K562 (cell line): ENCODE measurements at regions not wholly inside any gene's neighbourhood (a gene's known extent, or its start where the extent isn't known, plus 50 kb on each side); places are given as distances from the start of the nearest gene placed in this dataset.

Source experiments
- ATAC-seq: fragments of 200-7000 bp; cut with Tn5 transposase; 3 replicates; pipeline ENCODE4 v1.9.1; 2020; ENCODE audit warnings: moderate library complexity
- BruUV-seq: library from RNA; stranded (reverse); fragments of 400-500 nt; replicated peaks from 2 replicates; lab custom pipeline; 2021; lab: Mats Ljungman, UMichigan
- CTCF ChIA-PET: fragments of 300-600 bp; formaldehyde crosslinking; extraction: SDS; loops from one replicate; lab custom pipeline; 2021; ENCODE audit warnings: low intra/inter-chr PET ratio; lab: Yijun Ruan, JAX
- POLR2A ChIA-PET: fragments of 300-600, 350-650 bp; sonication (Branson Sonifier 250); formaldehyde crosslinking; extraction: SDS; loops from one replicate; lab custom pipeline; 2021; ENCODE audit warnings: antibody characterized with exemption, inconsistent platforms; lab: Yijun Ruan, JAX
- DNase-seq, 4 experiments: peaks; one replicate each; pipeline versions ENCODE4 v3.0.0 to v3.0.0-alpha.2; 2011 to 2018; ENCODE audit warnings: low spot score in 3 of 4, mixed read lengths in 3 of 4; ENCODE audit errors: extremely low read depth in 1 of 4
- FAIRE-seq: peaks from 2 replicates; lab custom pipeline; 2011; peaks lifted over from hg19 to GRCh38; lab: Jason Lieb, UNC
- H2AFZ ChIP-seq: 2 replicates; pipeline ENCODE4 v1.6.0; 2011; ENCODE audit warnings: low read depth, low read length, control low read depth, inconsistent platforms
- H3K27ac ChIP-seq: fragments of 200-600 bp; 3 replicates; pipeline ENCODE4 v1.8.0; 2011; ENCODE audit warnings: low read depth, mild to moderate bottlenecking, control low read depth, inconsistent platforms, low read length, moderate library complexity, mixed read lengths; ENCODE audit errors: extremely low read depth
- H3K27me3 ChIP-seq, 2 experiments: fragments of 300-600 bp in 1 of 2; 2 replicates in 1 of 2; 3 replicates in 1 of 2; pipeline versions ENCODE4 v1.6.0 to v1.8.0; 2011; ENCODE audit warnings: inconsistent platforms in 2 of 2, low read length in 2 of 2, mild to moderate bottlenecking in 1 of 2, mixed read lengths in 1 of 2, moderate library complexity in 1 of 2; ENCODE audit not compliant: control insufficient read depth in 2 of 2, insufficient read depth in 2 of 2
- H3K36me3 ChIP-seq: fragments of 300-600 bp; 3 replicates; pipeline ENCODE4 v1.8.0; 2011; ENCODE audit warnings: mild to moderate bottlenecking, low read length, inconsistent platforms; ENCODE audit not compliant: control insufficient read depth, insufficient read depth
- H3K4me1 ChIP-seq, 2 experiments: fragments of 200-600 bp in 1 of 2; replicated peaks in 1 of 2; 2 replicates in 1 of 2; 3 replicates in 1 of 2; pipeline versions ENCODE4 v1.5.1 to v1.8.0; 2011; ENCODE audit warnings: inconsistent platforms in 2 of 2, low read length in 2 of 2, mild to moderate bottlenecking in 1 of 2, mixed read lengths in 1 of 2, moderate library complexity in 1 of 2; ENCODE audit not compliant: control insufficient read depth in 2 of 2, insufficient read depth in 2 of 2
- H3K4me2 ChIP-seq: 2 replicates; pipeline ENCODE4 v1.6.1; 2011; ENCODE audit warnings: low read length, control low read depth, inconsistent platforms, mixed read lengths; ENCODE audit not compliant: insufficient read depth
- H3K4me3 ChIP-seq: fragments of 200-600 bp; sonication (generic), shearing (Covaris generic); 2 replicates; pipeline ENCODE4 v1.5.1; 2016; ENCODE audit warnings: control low read depth, inconsistent platforms
- H3K79me2 ChIP-seq: fragments of 200-600 bp; 3 replicates; pipeline ENCODE4 v1.8.0; 2011; ENCODE audit warnings: low read length, inconsistent platforms; ENCODE audit not compliant: control insufficient read depth, insufficient read depth
- H3K9ac ChIP-seq, 2 experiments: 2 replicates each; pipeline versions ENCODE4 v1.6.0 to v1.6.1; 2011; ENCODE audit warnings: low read depth in 2 of 2, low read length in 2 of 2, control low read depth in 1 of 2, inconsistent platforms in 1 of 2, mild to moderate bottlenecking in 1 of 2, mixed read lengths in 1 of 2; ENCODE audit not compliant: insufficient read depth in 1 of 2
- H3K9me1 ChIP-seq: one replicate; pipeline ENCODE4 v1.6.0; 2011; ENCODE audit warnings: inconsistent platforms, mild to moderate bottlenecking, low read length, moderate library complexity; ENCODE audit not compliant: control insufficient read depth, insufficient read depth
- H3K9me3 ChIP-seq: replicated peaks from 2 replicates; pipeline ENCODE4 v1.5.1; 2011; ENCODE audit warnings: low read depth, low read length, inconsistent platforms; ENCODE audit not compliant: control insufficient read depth, insufficient read depth
- H4K20me1 ChIP-seq: replicated peaks from 2 replicates; pipeline ENCODE4 v1.6.1; 2011; ENCODE audit warnings: low read length, inconsistent platforms, mixed read lengths; ENCODE audit not compliant: control insufficient read depth, insufficient read depth
- CBX5 ChIP-seq: IDR thresholded peaks from 2 replicates; pipeline ENCODE4 v1.6.1; 2014; ENCODE audit warnings: low read depth, borderline replicate concordance
- DIDO1 ChIP-seq: fragments of 450-650 bp; IDR thresholded peaks from 2 replicates; pipeline ENCODE4 v1.6.1; 2016; ENCODE audit warnings: low read depth, missing biosample characterization, missing genetic modification characterization
- GMEB1 ChIP-seq: fragments of 250-450 bp; sonication (Bioruptor Pico); IDR thresholded peaks from 2 replicates; pipeline ENCODE4 v1.4.0; 2020; ENCODE audit warnings: mild to moderate bottlenecking
- RNF219 ChIP-seq: fragments of 250-450 bp; sonication (Bioruptor Pico); IDR thresholded peaks from 2 replicates; pipeline ENCODE4 v1.5.0; 2022; ENCODE audit warnings: mild to moderate bottlenecking
- SIN3A ChIP-seq, 2 experiments: fragments of 150-350 bp in 1 of 2; IDR thresholded peaks; 2 replicates each; pipeline ENCODE4 v1.6.1; 2011 to 2016; ENCODE audit warnings: borderline replicate concordance in 2 of 2, low read depth in 2 of 2, low read length in 2 of 2, mild to moderate bottlenecking in 2 of 2, moderate library complexity in 2 of 2; ENCODE audit not compliant: control insufficient read depth in 1 of 2
- SMARCA4 ChIP-seq: fragments of 450-650 bp; IDR thresholded peaks from 2 replicates; pipeline ENCODE4 v1.6.1; 2016
- SMARCC2 ChIP-seq: fragments of 450-650 bp; IDR thresholded peaks from 2 replicates; pipeline ENCODE4 v1.6.1; 2017; ENCODE audit warnings: antibody characterized with exemption, moderate library complexity, mild to moderate bottlenecking, low read depth
- ZNF133 ChIP-seq: fragments of 250-450 bp; sonication (Bioruptor Pico); IDR thresholded peaks from 2 replicates; pipeline ENCODE4 v1.4.0; 2020; ENCODE audit warnings: mild to moderate bottlenecking
- ZNF3 ChIP-seq: fragments of 250-450 bp; sonication (Bioruptor Pico); IDR thresholded peaks from 2 replicates; pipeline ENCODE4 v1.5.0; 2021; ENCODE audit warnings: mild to moderate bottlenecking, moderate library complexity
- ZNF644 ChIP-seq: fragments of 200-800 bp; sonication (Bioruptor generic); IDR thresholded peaks from 2 replicates; pipeline ENCODE4 v1.6.1; 2016; ENCODE audit warnings: low read depth, missing genetic modification characterization, missing compliant biosample characterization
- WGBS: fragments of 100-300 bp; shearing (Covaris generic); methylation state at CpG from one replicate; pipeline ENCODE4 v1.1.6; 2016; ENCODE audit warnings: low coverage, mixed read lengths; ENCODE audit not compliant: insufficient coverage; ENCODE audit errors: missing lambda C conversion rate; 5-methylcytosine and 5-hydroxymethylcytosine counted together
- in situ Hi-C: fragments of 300-500 bp; cut with MboI; formaldehyde crosslinking; loops from 4 replicates; pipeline ENCODE4 v1.15.0; 2018; ENCODE audit warnings: inconsistent platforms, mixed read lengths
- intact Hi-C: fragments of 100-400 bp; cut with micrococcal nuclease; formaldehyde crosslinking; loops from 2 replicates; pipeline ENCODE4 v1.14.2; 2022
- TF ChIP-seq, protein P1 (sequence below): fragments of 250-450 bp; sonication (Bioruptor Pico); IDR thresholded peaks from 2 replicates; pipeline ENCODE4 v1.4.0; 2020; ENCODE audit warnings: borderline replicate concordance

GRCh38 chr15:47548231-47548630 lies 169.1 kb upstream of the SEMA6D start:
- ATAC-seq (no peak), DNase-seq (no peak), FAIRE-seq (no peak)
- no peaks in the 10 kb centered on the region for H3K79me2 ChIP-seq
- no peaks in the 10 kb centered on the region for H3K9me3 ChIP-seq
- intact Hi-C loops = no loop called here
- no peak overlapping the region for H3K27ac ChIP-seq
- in situ Hi-C loops = no loop called here
- CTCF ChIA-PET = no interaction called here
- POLR2A ChIA-PET = no interaction called here
- H3K4me1 ChIP-seq = no peaks in the 10 kb centered on the region
- no peaks in the 10 kb centered on the region for H3K27me3 ChIP-seq
- H3K4me2 ChIP-seq = no peak overlapping the region
- no peak overlapping the region for H3K4me3 ChIP-seq
- H4K20me1 ChIP-seq = no peaks in the 10 kb centered on the region
- H3K9me1 ChIP-seq = no peaks in the 10 kb centered on the region
- no peaks in the 10 kb centered on the region for H3K36me3 ChIP-seq
- TF ChIP-seq ZNF3 (CRISPR knock-in tag) (no peak), GMEB1 (CRISPR knock-in tag) (no peak), SMARCA4 (no peak), SMARCC2 (no peak), ZNF133 (CRISPR knock-in tag) (no peak), CBX5 (no peak), ZNF644 (tag) (no peak), SIN3A (IDR thresholded peaks at IDR 0.05; ENCODE audit: borderline replicate concordance in 2 of 2, control insufficient read depth in 1 of 2, low read depth in 2 of 2, low read length in 2 of 2) (no peak), RNF219 (no peak), DIDO1 (tag) (no peak)
- TF ChIP-seq, protein P1, sequence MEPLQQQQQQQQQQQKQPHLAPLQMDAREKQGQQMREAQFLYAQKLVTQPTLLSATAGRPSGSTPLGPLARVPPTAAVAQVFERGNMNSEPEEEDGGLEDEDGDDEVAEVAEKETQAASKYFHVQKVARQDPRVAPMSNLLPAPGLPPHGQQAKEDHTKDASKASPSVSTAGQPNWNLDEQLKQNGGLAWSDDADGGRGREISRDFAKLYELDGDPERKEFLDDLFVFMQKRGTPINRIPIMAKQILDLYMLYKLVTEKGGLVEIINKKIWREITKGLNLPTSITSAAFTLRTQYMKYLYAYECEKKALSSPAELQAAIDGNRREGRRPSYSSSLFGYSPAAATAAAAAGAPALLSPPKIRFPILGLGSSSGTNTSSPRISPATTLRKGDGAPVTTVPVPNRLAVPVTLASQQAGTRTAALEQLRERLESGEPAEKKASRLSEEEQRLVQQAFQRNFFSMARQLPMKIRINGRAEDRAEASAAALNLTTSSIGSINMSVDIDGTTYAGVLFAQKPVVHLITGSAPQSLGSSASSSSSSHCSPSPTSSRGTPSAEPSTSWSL (CRISPR knock-in tag) = no peak
- 0% methylated on average over 1 of the region's 1 CpG for WGBS
- no peak overlapping the region for H3K9ac ChIP-seq
- no TSS peak for BruUV-seq
- H2AFZ ChIP-seq = no peak overlapping the region
